Activated naive CD4-positive, alpha-beta T cell treated with anti-CD3 and anti-CD28 coated beads, Interleukin-2, amount 50 U/mL, for 24 hours (primary cell): ENCODE measurements at regions not wholly inside any gene's neighbourhood (a gene's known extent, or its start where the extent isn't known, plus 50 kb on each side); places are given as distances from the start of the nearest gene placed in this dataset.

Experiments
- H3K27ac Mint-ChIP-seq: one replicate; pipeline ENCODE4 v1.8.0; 2021; ENCODE audit warnings: mild to moderate bottlenecking, mixed read lengths
- H3K27me3 Mint-ChIP-seq: one replicate; pipeline ENCODE4 v1.8.0; 2021; ENCODE audit warnings: mixed read lengths
- H3K36me3 Mint-ChIP-seq: one replicate; pipeline ENCODE4 v1.8.0; 2021; ENCODE audit warnings: mixed read lengths
- H3K4me1 Mint-ChIP-seq: one replicate; pipeline ENCODE4 v1.8.0; 2021; ENCODE audit warnings: mixed read lengths
- H3K4me3 Mint-ChIP-seq: one replicate; pipeline ENCODE4 v1.8.0; 2021; ENCODE audit warnings: mild to moderate bottlenecking, mixed read lengths
- H3K9me3 Mint-ChIP-seq: one replicate; pipeline ENCODE4 v1.8.0; 2021; ENCODE audit warnings: mixed read lengths

DNA sequence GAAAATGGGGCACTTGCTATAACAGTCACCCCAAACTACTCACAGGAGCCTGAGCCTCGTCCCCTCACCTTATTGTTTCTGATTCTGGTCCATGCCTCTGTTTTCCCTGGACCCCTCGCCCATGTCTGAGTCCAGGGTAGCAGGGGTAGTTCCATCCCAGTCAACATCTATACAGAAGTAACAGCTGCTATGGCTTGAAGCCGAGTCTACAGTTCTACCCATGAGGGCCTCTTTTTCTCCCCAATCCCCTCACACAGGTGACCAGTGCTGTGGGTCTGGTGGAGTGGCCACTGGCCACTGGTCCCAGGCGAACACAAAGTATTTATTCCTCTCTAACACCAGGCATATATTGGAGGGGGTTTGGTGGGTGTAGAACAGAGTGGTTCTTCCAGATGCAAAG lies 116.4 kb downstream of the ZNF280B start:
- no peaks in the 10 kb centered on the region for H3K36me3 Mint-ChIP-seq
- H3K4me3 Mint-ChIP-seq, result no peak overlapping the region
- no peaks in the 10 kb centered on the region for H3K9me3 Mint-ChIP-seq
- H3K27me3 Mint-ChIP-seq, result peaks cover 18% of the 10 kb centered on the region
- no peaks in the 10 kb centered on the region for H3K4me1 Mint-ChIP-seq
- no peak overlapping the region for H3K27ac Mint-ChIP-seq

DNA sequence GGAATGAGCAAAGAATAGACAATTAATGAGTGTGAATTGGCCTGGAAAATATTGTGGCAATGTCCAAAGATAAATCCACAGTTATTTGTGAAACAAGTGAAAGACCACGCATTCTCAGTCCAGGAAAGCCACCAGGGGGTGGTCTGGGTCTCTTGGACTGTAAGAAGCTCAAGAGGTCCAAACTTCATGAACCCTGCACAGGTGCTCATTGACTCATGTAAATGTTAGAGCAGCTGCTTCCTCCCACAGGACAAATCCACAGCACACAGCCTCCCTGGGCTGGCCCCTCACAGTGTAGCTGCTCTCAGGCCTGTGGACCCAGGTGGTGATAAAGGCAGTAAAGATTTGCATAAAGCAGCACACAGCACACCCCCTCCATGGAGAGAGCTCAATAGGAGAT lies 114.0 kb downstream of the ZNF280B start:
- Mint-ChIP-seq H3K4me1 (no peaks in the 10 kb centered on the region), H3K9me3 (no peaks in the 10 kb centered on the region), H3K36me3 (no peaks in the 10 kb centered on the region), H3K27me3 (peaks cover 9% of the 10 kb centered on the region), H3K27ac (no peak overlapping the region), H3K4me3 (no peak overlapping the region)

DNA sequence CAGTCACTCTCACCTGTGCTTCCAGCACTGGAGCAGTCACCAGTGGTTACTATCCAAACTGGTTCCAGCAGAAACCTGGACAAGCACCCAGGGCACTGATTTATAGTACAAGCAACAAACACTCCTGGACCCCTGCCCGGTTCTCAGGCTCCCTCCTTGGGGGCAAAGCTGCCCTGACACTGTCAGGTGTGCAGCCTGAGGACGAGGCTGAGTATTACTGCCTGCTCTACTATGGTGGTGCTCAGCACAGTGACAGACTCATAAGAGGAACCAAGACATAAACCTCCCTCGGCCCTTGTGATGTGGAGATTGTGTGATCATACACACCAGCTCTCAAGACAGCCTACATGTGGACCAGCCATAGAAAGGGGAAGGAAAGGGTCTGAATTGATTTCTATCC lies 113.3 kb downstream of the ZNF280B start:
- H3K27ac Mint-ChIP-seq, result no peak overlapping the region
- no peaks in the 10 kb centered on the region for H3K9me3 Mint-ChIP-seq
- no peaks in the 10 kb centered on the region for H3K4me1 Mint-ChIP-seq
- H3K36me3 Mint-ChIP-seq, result no peaks in the 10 kb centered on the region
- H3K4me3 Mint-ChIP-seq, result no peak overlapping the region
- H3K27me3 Mint-ChIP-seq, result peaks cover 9% of the 10 kb centered on the region

DNA sequence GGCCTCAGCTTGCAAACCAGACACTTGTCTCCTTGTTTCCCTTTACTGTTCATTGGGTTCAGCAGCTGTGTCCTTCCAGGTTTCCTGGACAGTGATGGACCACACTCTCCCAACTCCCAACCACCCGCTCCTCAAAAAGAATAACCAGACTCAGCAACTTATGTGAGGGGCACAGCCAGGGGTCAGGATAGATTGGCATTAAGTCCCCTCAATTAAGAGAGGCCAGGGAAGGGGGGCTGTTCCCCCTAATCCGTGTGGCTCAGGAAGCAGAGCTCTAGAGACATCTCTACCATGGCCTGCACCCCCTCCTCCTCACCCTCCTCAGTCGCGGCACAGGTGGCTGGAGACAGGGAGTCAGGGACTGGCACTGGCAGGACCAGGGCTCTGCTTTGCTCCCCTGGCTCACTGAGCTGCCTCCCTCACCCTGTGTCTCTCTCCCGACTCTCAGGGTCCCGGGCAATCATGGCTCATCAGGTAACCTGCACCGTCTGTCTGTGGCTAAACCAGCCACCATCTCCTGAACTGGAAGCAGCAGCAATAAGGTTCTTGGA lies 111.7 kb downstream of the ZNF280B start:
- no peaks in the 10 kb centered on the region for H3K4me1 Mint-ChIP-seq

DNA sequence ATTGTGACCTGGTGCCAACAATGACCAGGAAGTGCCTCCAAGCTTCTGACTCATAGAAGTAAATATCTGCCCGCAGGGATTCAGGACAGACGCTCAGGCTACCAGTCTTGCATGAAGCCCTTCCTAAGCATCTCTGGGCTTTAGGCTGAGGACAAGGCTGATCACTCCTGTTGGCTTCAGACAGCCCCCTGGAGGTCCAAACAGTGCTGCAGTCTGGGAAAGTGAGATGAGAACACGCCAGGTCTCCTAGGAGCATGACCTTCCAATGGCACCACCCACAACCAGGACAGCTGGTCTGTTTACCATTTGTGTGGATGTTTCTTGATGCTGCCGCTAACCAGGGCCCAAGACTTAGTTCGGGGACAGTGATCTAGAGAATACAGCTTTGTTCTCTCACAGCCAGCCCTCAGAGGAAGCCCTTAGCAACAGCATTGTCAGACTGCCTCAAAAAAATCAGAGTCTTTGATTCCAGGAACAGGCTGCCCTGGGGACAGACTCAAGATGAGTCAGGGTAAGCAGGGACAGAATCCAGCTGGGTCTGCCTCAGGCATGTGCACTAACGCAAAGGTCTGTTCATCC lies 111.2 kb downstream of the ZNF280B start:
- Mint-ChIP-seq H3K9me3 (no peaks in the 10 kb centered on the region), H3K27me3 (peaks cover 5% of the 10 kb centered on the region), H3K27ac (no peak overlapping the region), H3K4me3 (no peak overlapping the region), H3K36me3 (no peaks in the 10 kb centered on the region), H3K4me1 (no peaks in the 10 kb centered on the region)

More for the DNA sequence above, 111.7 kb downstream of the ZNF280B start:
- H3K27ac Mint-ChIP-seq, result no peak overlapping the region
- H3K27me3 Mint-ChIP-seq, result peaks cover 9% of the 10 kb centered on the region
- H3K9me3 Mint-ChIP-seq, result no peaks in the 10 kb centered on the region
- H3K4me3 Mint-ChIP-seq, result no peak overlapping the region
- H3K36me3 Mint-ChIP-seq, result no peaks in the 10 kb centered on the region

DNA sequence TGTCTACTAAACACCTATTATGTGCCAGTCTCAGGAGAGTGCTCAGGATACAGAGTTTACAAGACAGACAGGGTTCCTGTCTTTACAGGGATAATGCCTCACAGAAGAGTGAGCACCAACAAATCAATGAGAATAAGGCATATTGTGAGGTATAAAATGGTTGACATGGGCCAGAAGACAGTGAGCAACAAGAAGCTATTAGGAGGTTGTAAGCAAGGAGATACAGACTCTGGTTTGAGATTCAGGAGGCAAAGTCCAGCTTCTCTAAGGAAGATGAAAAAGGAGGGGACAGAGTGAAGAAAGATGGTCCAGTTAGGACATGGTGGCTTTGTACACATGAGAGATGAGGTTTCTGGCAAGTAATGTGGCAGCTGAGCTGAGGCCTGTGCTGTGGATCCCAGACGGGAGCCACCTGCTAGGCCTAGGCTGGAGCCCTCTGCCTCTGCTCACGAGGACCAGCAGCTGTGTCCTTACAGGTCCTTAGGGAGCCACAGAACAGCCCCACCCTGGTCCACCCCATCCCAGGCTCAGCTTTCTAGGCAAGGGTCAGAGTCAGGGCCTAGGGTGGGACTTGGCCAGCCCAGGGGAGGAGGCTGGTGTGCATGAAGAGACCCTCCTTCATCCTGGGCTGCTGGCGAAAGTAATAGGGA lies 110.5 kb downstream of the ZNF280B start:
- no peaks in the 10 kb centered on the region for H3K9me3 Mint-ChIP-seq
- peaks cover 1% of the 10 kb centered on the region for H3K27me3 Mint-ChIP-seq
- no peak overlapping the region for H3K27ac Mint-ChIP-seq
- H3K36me3 Mint-ChIP-seq, result no peaks in the 10 kb centered on the region
- H3K4me3 Mint-ChIP-seq, result no peak overlapping the region
- no peaks in the 10 kb centered on the region for H3K4me1 Mint-ChIP-seq

DNA sequence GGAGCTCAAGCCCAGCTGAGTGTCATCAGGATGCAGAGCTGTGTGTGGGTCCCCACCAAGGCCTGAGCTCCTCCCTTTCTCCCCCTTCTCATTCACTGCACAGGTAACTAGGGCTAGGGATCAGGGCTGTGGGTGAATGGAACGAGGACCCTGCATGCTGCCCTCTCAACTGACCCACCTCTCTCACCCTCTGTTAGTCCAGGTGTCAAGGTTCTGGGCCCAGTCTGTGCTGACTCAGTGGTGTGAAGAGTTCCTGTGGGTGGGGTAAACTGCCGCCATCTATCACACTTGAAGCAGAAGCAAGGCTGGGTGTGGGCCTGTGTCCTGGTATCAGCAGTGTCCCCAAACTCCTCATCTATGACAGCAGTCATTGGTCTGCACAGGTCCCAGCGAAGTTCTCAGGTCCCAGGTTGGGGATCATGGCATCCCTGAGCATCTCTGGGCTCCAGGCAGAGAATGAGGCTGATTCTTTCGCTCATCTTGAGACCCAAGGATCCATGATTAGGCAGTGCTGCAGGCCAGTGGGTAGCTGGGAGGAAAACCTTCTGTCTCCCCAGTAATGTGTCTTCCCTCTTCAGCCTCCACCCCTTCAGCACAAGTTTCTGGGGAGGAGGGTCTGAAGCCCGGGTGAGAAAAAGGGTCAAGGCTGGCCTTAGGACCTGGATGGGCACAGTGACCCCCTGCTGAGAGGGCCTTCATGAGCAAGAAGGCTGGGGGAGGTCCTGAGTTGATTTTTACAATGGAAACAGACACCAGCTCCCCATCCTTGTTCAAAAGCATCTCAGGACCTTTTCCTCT lies 109.8 kb downstream of the ZNF280B start:
- Mint-ChIP-seq H3K27ac (no peak overlapping the region), H3K36me3 (no peaks in the 10 kb centered on the region), H3K4me3 (no peak overlapping the region), H3K9me3 (no peaks in the 10 kb centered on the region), H3K4me1 (no peaks in the 10 kb centered on the region), H3K27me3 (peaks cover 1% of the 10 kb centered on the region)

DNA sequence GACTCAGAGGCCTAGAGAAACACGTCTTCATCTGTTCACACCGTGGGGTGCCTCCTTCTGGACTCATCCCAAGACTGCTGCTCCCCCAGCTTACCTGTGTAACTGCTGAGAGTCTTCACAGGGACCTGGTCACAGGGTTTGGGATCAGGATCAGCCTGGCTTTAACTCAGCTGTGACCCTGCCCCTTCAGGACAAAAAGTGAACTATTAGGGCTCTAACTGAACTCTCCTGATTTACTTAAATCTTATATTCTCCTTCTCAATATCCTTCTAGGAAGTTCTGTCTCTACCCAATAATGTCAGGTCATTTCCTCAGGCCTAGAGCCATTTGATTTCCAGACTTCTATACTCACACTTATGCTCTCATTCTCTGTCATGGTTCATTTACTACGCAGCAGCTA lies 108.4 kb downstream of the ZNF280B start:
- Mint-ChIP-seq H3K36me3 (no peaks in the 10 kb centered on the region), H3K4me1 (no peaks in the 10 kb centered on the region), H3K27ac (no peak overlapping the region), H3K4me3 (no peak overlapping the region), H3K27me3 (peaks cover 1% of the 10 kb centered on the region), H3K9me3 (no peaks in the 10 kb centered on the region)

DNA sequence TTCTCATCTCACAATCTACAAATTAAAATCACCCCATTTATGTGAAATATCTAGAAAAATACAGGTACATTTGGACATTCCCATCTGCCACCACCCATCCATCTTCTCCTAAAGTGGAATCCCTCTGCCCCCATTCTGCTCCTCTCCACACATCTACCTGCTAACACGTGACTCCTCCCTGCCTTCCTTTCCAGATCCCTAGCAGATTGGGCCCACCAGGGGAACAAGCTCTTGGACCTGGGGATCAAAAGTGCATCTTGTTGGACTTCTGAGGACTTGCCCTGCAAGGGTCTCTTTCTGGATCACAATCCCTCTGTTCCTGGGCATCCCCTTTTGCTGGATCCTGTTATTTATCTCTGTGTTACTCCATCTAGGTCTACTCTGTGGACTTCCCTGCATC lies 107.6 kb downstream of the ZNF280B start:
- H3K36me3 Mint-ChIP-seq, result no peaks in the 10 kb centered on the region
- H3K27ac Mint-ChIP-seq, result no peak overlapping the region
- peaks cover 4% of the 10 kb centered on the region for H3K27me3 Mint-ChIP-seq
- H3K9me3 Mint-ChIP-seq, result no peaks in the 10 kb centered on the region
- H3K4me1 Mint-ChIP-seq, result no peaks in the 10 kb centered on the region
- H3K4me3 Mint-ChIP-seq, result no peak overlapping the region

DNA sequence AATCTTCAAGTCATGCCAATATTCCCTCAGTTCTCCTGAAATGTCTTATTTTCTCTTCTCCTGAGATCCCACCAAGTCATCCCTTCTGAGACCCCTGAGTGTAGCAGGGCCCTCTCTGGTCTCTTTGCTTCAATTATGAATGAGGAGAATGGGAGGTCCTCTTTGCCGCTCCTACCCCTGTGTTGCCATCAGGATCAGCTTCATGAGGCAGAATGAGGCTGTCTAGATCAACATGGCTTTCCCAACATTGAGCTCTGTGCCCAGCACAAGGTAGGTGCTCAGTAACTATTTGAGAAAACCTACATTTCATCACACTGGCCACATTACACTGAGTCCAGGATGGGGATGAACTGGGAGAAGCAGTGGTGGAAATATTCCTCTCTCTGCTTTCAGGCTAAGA lies 107.2 kb downstream of the ZNF280B start:
- H3K27me3 Mint-ChIP-seq, result peaks cover 5% of the 10 kb centered on the region
- H3K4me1 Mint-ChIP-seq, result no peaks in the 10 kb centered on the region
- no peaks in the 10 kb centered on the region for H3K36me3 Mint-ChIP-seq
- no peak overlapping the region for H3K4me3 Mint-ChIP-seq
- no peak overlapping the region for H3K27ac Mint-ChIP-seq
- no peaks in the 10 kb centered on the region for H3K9me3 Mint-ChIP-seq

DNA sequence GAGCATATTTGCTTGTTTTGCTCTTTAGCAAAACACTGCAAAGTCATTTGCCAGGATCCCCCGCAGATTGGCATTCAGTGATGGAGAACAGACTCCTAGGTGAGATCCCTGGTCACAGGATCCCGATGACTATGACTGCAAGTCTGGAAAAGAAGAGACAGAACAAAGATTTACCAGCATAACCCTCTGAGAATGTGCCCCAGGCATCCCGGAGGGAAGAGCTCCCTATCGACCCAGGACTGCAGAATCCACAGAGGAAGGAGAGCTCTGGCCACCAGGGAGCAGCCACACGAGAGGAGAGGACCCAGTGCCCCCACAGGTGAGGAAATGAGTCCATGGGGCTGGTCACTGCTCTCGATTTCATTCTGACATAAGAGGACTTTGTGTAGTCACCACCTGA lies 105.2 kb downstream of the ZNF280B start:
- Mint-ChIP-seq H3K27ac (no peak overlapping the region), H3K27me3 (peaks cover 5% of the 10 kb centered on the region)

DNA sequence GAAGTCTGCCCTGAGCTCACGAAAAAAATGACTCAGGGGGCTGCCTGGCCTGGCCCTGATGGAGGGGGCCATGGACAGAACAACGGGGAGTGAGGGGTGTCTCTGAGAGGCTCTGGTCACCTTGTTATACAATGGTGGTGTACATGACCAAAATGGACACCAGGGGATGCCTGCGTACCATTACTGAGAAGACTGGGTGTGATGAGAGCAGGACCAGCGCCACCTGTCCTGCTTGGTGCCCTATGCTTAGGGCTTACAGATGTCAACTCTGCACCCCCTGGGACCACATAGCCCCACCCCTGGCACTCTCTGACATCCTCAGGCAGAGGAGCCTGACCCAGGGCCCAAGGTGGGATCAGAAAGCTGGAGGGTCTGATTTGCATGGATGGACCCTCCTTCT lies 104.8 kb downstream of the ZNF280B start:
- no peaks in the 10 kb centered on the region for H3K4me1 Mint-ChIP-seq
- peaks cover 5% of the 10 kb centered on the region for H3K27me3 Mint-ChIP-seq
- H3K4me3 Mint-ChIP-seq, result no peak overlapping the region
- no peaks in the 10 kb centered on the region for H3K9me3 Mint-ChIP-seq
- H3K27ac Mint-ChIP-seq, result no peak overlapping the region
- H3K36me3 Mint-ChIP-seq, result no peaks in the 10 kb centered on the region

More for the DNA sequence above, 105.2 kb downstream of the ZNF280B start:
- no peaks in the 10 kb centered on the region for H3K9me3 Mint-ChIP-seq
- H3K4me1 Mint-ChIP-seq, result no peaks in the 10 kb centered on the region
- H3K36me3 Mint-ChIP-seq, result no peaks in the 10 kb centered on the region
- no peak overlapping the region for H3K4me3 Mint-ChIP-seq

DNA sequence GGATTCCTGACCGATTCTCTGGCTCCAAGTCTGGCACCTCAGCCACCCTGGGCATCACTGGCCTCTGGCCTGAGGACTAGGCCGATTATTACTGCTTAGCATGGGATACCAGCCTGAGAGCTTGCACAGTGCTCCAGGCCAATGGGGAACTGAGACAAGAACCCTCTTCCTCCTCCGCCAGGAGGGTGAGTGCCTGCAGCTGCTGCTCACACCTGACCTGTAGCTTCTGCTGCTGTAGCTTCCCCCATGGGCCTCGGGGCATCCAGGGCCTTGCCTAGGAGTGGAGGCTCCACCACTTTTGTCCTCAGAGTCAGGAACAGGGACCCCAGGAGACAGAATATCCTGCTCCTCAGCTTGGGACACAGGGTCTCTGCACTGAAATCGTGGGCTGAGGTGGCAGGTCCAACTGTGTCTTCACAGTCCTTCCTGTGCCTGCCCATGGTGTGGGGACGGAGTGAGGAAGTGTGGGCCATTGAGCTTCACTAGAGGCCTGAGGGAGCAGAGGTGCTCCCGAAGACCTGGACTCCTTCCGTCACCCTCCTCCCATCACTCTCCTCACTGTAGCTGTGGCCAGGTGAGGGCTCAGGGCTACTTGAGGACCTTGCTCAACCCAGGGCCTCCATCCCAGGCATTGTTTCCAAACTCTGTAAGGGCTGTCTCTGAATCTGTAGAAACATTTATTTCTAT lies 103.8 kb downstream of the ZNF280B start:
- H3K36me3 Mint-ChIP-seq, result no peaks in the 10 kb centered on the region
- no peaks in the 10 kb centered on the region for H3K4me1 Mint-ChIP-seq
- peaks cover 7% of the 10 kb centered on the region for H3K27me3 Mint-ChIP-seq
- no peak overlapping the region for H3K4me3 Mint-ChIP-seq
- no peaks in the 10 kb centered on the region for H3K9me3 Mint-ChIP-seq
- no peak overlapping the region for H3K27ac Mint-ChIP-seq

DNA sequence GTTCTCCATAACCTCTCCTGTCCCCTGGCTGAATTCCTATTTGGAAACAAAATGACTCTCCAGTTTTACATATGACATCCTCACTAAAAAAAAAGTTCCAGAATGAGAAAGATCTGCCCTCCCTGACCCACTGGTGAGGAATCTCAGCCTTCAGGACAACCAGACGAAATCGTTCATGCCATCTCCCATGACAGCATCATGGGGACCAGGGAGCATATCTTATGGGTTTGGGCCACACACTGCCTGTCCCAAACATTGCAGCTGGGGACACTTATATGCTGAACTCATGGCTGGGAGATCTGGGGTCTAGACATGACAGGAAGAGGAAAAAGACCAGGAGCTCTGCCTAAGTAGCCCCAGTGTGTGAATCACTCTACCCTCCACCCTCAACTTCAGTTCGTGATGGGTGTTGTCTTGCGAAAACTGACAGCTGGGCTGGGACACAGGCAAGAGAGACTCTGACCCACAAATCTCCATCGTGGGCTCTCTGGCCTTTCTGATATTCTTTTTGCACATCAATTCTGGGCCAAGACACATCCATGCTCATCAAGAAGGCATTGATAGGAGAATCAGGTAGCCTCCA lies 102.0 kb downstream of the ZNF280B start:
- Mint-ChIP-seq H3K9me3 (no peaks in the 10 kb centered on the region), H3K27me3 (peaks cover 8% of the 10 kb centered on the region), H3K36me3 (no peaks in the 10 kb centered on the region)

DNA sequence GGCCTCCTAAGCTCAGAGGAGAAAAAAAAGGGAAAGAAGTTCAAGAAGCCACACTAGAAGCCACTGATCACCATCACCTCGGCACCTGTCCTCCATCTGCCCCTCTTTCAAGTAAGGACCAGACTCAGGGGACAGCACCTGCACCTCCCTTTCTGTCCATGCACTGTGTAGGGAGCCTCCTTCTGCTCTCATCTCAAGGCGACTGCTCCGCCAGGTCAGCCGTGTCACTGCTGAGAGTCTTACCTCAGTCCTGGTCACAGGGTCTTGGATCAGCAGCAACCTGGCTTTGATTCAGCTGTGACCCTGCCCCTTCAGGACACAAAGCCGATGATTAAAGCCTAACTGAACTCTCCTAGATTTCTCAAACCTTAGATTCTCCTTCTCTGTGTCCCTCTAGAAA lies 101.5 kb downstream of the ZNF280B start:
- Mint-ChIP-seq H3K4me1 (no peaks in the 10 kb centered on the region), H3K4me3 (no peak overlapping the region), H3K27me3 (peaks cover 10% of the 10 kb centered on the region), H3K36me3 (no peaks in the 10 kb centered on the region), H3K27ac (no peak overlapping the region), H3K9me3 (no peaks in the 10 kb centered on the region)

More for the DNA sequence above, 102.0 kb downstream of the ZNF280B start:
- Mint-ChIP-seq H3K27ac (peak overlapping the region; percentile 5), H3K4me3 (no peak overlapping the region), H3K4me1 (no peaks in the 10 kb centered on the region)
